Esophagus muscularis mucosa (tissue), 3 donors: ENCODE measurements at regions not wholly inside any gene's neighbourhood (a gene's known extent, or its start where the extent isn't known, plus 50 kb on each side); places are given as distances from the start of the nearest gene placed in this dataset.

ENCODE experiments used
- POLR2A ChIP-seq: fragments of 450-650 bp; IDR thresholded peaks from one replicate; pipeline ENCODE4 v1.6.1; 2017; ENCODE audit warnings: antibody characterized with exemption, moderate library complexity, mild to moderate bottlenecking, low read depth
- TF ChIP-seq, protein P1 (sequence below), 3 experiments: fragments of 200-600 bp in 2 of 3; fragments of 450-650 bp in 1 of 3; sonication (generic) in 2 of 3; IDR thresholded peaks; one replicate each; pipeline ENCODE4 v1.5.1; 2017 to 2019; ENCODE audit warnings: antibody characterized with exemption in 3 of 3, mild to moderate bottlenecking in 2 of 3, moderate library complexity in 1 of 3

- TF ChIP-seq, protein P1, sequence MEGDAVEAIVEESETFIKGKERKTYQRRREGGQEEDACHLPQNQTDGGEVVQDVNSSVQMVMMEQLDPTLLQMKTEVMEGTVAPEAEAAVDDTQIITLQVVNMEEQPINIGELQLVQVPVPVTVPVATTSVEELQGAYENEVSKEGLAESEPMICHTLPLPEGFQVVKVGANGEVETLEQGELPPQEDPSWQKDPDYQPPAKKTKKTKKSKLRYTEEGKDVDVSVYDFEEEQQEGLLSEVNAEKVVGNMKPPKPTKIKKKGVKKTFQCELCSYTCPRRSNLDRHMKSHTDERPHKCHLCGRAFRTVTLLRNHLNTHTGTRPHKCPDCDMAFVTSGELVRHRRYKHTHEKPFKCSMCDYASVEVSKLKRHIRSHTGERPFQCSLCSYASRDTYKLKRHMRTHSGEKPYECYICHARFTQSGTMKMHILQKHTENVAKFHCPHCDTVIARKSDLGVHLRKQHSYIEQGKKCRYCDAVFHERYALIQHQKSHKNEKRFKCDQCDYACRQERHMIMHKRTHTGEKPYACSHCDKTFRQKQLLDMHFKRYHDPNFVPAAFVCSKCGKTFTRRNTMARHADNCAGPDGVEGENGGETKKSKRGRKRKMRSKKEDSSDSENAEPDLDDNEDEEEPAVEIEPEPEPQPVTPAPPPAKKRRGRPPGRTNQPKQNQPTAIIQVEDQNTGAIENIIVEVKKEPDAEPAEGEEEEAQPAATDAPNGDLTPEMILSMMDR (IDR thresholded peaks at IDR 0.05), result no peak
- no peak for TF ChIP-seq POLR2A
These were observed 861.0 kb downstream of the RPS29 start for GRCh38 chr14:48725051-48725734.
